RWPE2 (cell line): ENCODE measurements at regions not wholly inside any gene's neighbourhood (a gene's known extent, or its start where the extent isn't known, plus 50 kb on each side); places are given as distances from the start of the nearest gene placed in this dataset.

Experiments
- ATAC-seq: fragments of 200-7000 bp; cut with Tn5 transposase; 3 replicates; pipeline ENCODE4 v1.9.1; 2021; ENCODE audit warnings: low read depth
- DNase-seq: peaks from one replicate; pipeline ENCODE4 v3.0.0-alpha.2; 2020; ENCODE audit warnings: low spot score
- H3K27ac ChIP-seq: fragments of 450-650 bp; 2 replicates; pipeline ENCODE4 v1.5.1; 2017; ENCODE audit warnings: mild to moderate bottlenecking; ENCODE audit not compliant: poor library complexity, severe bottlenecking
- H3K27me3 ChIP-seq: fragments of 250-450 bp; sonication (Bioruptor Pico); 2 replicates; pipeline ENCODE4 v1.5.1; 2021; ENCODE audit warnings: mild to moderate bottlenecking, moderate library complexity; ENCODE audit not compliant: insufficient read depth, poor library complexity, severe bottlenecking
- H3K36me3 ChIP-seq: fragments of 250-450 bp; sonication (Bioruptor Pico); 2 replicates; pipeline ENCODE4 v1.5.1; 2020; ENCODE audit warnings: low read depth, mild to moderate bottlenecking, moderate library complexity
- H3K4me1 ChIP-seq: fragments of 250-450 bp; sonication (Bioruptor Pico); 2 replicates; pipeline ENCODE4 v1.5.1; 2021; ENCODE audit warnings: mild to moderate bottlenecking, moderate library complexity; ENCODE audit not compliant: insufficient read depth, poor library complexity, severe bottlenecking
- H3K4me3 ChIP-seq: fragments of 250-450 bp; sonication (Bioruptor Pico); 2 replicates; pipeline ENCODE4 v1.5.1; 2021; ENCODE audit warnings: mild to moderate bottlenecking, moderate library complexity; ENCODE audit not compliant: severe bottlenecking
- H3K9me3 ChIP-seq: fragments of 250-450 bp; sonication (Bioruptor Pico); 2 replicates; pipeline ENCODE4 v1.5.1; 2021; ENCODE audit warnings: mild to moderate bottlenecking, moderate library complexity; ENCODE audit not compliant: severe bottlenecking
- TF ChIP-seq, protein P1 (sequence below): fragments of 450-650 bp; IDR thresholded peaks from one replicate; pipeline ENCODE4 v1.5.1; 2017; ENCODE audit warnings: mild to moderate bottlenecking, moderate library complexity; ENCODE audit not compliant: poor library complexity, severe bottlenecking

DNA sequence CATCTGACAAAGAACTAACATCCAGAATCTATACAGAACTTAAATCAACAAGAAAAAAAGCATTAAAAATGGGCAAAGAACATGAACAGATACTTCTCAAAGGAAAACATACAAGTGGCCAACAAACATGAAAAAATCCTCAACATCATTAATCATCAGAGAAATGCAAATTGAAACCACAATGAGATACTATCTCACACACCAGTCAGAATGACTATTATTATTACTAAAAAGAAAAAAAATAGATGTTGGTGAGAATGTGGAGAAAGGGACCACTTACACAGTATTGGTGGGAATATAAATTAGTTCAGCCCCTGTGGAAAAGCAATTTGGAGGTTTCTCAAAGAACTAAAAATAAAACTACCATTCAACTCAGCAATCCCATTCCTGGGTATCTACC, 89.1 kb upstream of the ADO start:
- no peak overlapping the region for H3K27ac ChIP-seq
- DNase-seq (no peak), ATAC-seq (no peak)
- no peaks in the 10 kb centered on the region for H3K9me3 ChIP-seq
- H3K27me3 ChIP-seq, result no peaks in the 10 kb centered on the region
- H3K4me1 ChIP-seq, result no peaks in the 10 kb centered on the region
- H3K4me3 ChIP-seq, result no peak overlapping the region
- H3K36me3 ChIP-seq, result no peaks in the 10 kb centered on the region
- TF ChIP-seq, protein P1, sequence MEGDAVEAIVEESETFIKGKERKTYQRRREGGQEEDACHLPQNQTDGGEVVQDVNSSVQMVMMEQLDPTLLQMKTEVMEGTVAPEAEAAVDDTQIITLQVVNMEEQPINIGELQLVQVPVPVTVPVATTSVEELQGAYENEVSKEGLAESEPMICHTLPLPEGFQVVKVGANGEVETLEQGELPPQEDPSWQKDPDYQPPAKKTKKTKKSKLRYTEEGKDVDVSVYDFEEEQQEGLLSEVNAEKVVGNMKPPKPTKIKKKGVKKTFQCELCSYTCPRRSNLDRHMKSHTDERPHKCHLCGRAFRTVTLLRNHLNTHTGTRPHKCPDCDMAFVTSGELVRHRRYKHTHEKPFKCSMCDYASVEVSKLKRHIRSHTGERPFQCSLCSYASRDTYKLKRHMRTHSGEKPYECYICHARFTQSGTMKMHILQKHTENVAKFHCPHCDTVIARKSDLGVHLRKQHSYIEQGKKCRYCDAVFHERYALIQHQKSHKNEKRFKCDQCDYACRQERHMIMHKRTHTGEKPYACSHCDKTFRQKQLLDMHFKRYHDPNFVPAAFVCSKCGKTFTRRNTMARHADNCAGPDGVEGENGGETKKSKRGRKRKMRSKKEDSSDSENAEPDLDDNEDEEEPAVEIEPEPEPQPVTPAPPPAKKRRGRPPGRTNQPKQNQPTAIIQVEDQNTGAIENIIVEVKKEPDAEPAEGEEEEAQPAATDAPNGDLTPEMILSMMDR, result no peak

GRCh38 chr10:62718585-62718984, 85.9 kb upstream of the ADO start:
- H3K27ac ChIP-seq, result no peak overlapping the region
- H3K9me3 ChIP-seq, result no peaks in the 10 kb centered on the region
- H3K27me3 ChIP-seq, result no peaks in the 10 kb centered on the region
- TF ChIP-seq, protein P1, result no peak
- ATAC-seq, result no peak
- no peaks in the 10 kb centered on the region for H3K36me3 ChIP-seq
- H3K4me1 ChIP-seq, result no peaks in the 10 kb centered on the region
- H3K4me3 ChIP-seq, result no peak overlapping the region
- no peak for DNase-seq

DNA sequence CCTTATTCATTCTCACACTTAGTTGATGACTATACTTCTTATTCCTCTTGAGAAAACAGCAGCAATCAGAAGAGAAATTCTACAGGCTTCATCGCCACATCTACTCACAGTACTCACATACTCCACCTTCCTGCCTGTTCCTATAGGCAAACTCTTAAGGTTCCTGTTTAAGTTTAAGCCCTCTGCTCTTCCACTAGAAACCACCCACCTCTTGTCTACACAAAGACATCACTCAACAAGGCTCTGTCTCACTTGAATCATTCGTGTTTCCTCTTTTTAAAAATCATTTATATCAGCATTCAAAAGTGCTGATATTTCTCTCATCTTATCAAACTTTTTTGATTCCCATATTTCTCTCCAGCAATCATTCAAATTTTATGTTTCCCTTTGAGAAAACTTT, 85.5 kb upstream of the ADO start:
- no peaks in the 10 kb centered on the region for H3K9me3 ChIP-seq
- no peak overlapping the region for H3K4me3 ChIP-seq
- no peaks in the 10 kb centered on the region for H3K36me3 ChIP-seq
- DNase-seq, result no peak
- ATAC-seq, result no peak
- no peaks in the 10 kb centered on the region for H3K27me3 ChIP-seq
- H3K27ac ChIP-seq, result no peak overlapping the region
- TF ChIP-seq, protein P1, result no peak
- no peaks in the 10 kb centered on the region for H3K4me1 ChIP-seq

GRCh38 chr10:62721687-62722086, 82.8 kb upstream of the ADO start:
- H3K36me3 ChIP-seq, result no peaks in the 10 kb centered on the region

GRCh38 chr10:62723375-62723774, 81.1 kb upstream of the ADO start:
- ATAC-seq (no peak), DNase-seq (no peak)
- H3K9me3 ChIP-seq, result no peaks in the 10 kb centered on the region
- no peak overlapping the region for H3K4me3 ChIP-seq
- no peaks in the 10 kb centered on the region for H3K4me1 ChIP-seq
- peaks cover 5% of the 10 kb centered on the region for H3K27me3 ChIP-seq
- TF ChIP-seq, protein P1, result no peak
- no peaks in the 10 kb centered on the region for H3K36me3 ChIP-seq
- H3K27ac ChIP-seq, result no peak overlapping the region

More at GRCh38 chr10:62721687-62722086, 82.8 kb upstream of the ADO start:
- no peak overlapping the region for H3K4me3 ChIP-seq
- no peak for DNase-seq
- no peaks in the 10 kb centered on the region for H3K4me1 ChIP-seq
- no peak for ATAC-seq
- H3K27ac ChIP-seq, result no peak overlapping the region
- TF ChIP-seq, protein P1, result no peak
- H3K27me3 ChIP-seq, result peaks cover 5% of the 10 kb centered on the region
- no peaks in the 10 kb centered on the region for H3K9me3 ChIP-seq
